ENCODE measurements at regions not wholly inside any gene's neighbourhood (a gene's known extent, or its start where the extent isn't known, plus 50 kb on each side); places are given as distances from the start of the nearest gene placed in this dataset.

GRCh38 chr14:78103271-78103670 lies 66.9 kb upstream of the NRXN3 start:
- TF ChIP-seq CTCF (IDR thresholded peaks at IDR 0.05; ENCODE audit: low read depth, low read length), result no peak
- in situ Hi-C loops (cut with HindIII; ENCODE audit: low sequenced_read_pairs), result no loop called here
- no peak for DNase-seq (ENCODE audit: low read depth, low spot score)
- no peak overlapping the region for H3K4me3 ChIP-seq (ENCODE audit: low read depth, low read length)

GRCh38 chr14:78104160-78104559 lies 66.0 kb upstream of the NRXN3 start:
- in situ Hi-C loops (cut with HindIII; ENCODE audit: low sequenced_read_pairs), result no loop called here
- no peak for TF ChIP-seq CTCF (IDR thresholded peaks at IDR 0.05; ENCODE audit: low read depth, low read length)
- H3K4me3 ChIP-seq (ENCODE audit: low read depth, low read length), result no peak overlapping the region
- DNase-seq (ENCODE audit: low read depth, low spot score), result no peak

- DNase-seq (ENCODE audit: low read depth, low spot score), result no peak
- in situ Hi-C loops (cut with HindIII; ENCODE audit: low sequenced_read_pairs), result no loop called here
- TF ChIP-seq CTCF (IDR thresholded peaks at IDR 0.05; ENCODE audit: low read depth, low read length), result no peak
These were observed 65.5 kb upstream of the NRXN3 start for GRCh38 chr14:78104655-78105054.

GRCh38 chr14:78106381-78106780 lies 63.8 kb upstream of the NRXN3 start:
- in situ Hi-C loops (cut with HindIII; ENCODE audit: low sequenced_read_pairs), result no loop called here
- H3K4me3 ChIP-seq (ENCODE audit: low read depth, low read length), result no peak overlapping the region
- no peak for DNase-seq (ENCODE audit: low read depth, low spot score)
- TF ChIP-seq CTCF (IDR thresholded peaks at IDR 0.05; ENCODE audit: low read depth, low read length), result no peak

More at GRCh38 chr14:78104655-78105054, 65.5 kb upstream of the NRXN3 start:
- no peak overlapping the region for H3K4me3 ChIP-seq (ENCODE audit: low read depth, low read length)

- in situ Hi-C loops (cut with HindIII; ENCODE audit: low sequenced_read_pairs), result no loop called here
- no peak for TF ChIP-seq CTCF (IDR thresholded peaks at IDR 0.05; ENCODE audit: low read depth, low read length)
- no peak for DNase-seq (ENCODE audit: low read depth, low spot score)
- H3K4me3 ChIP-seq (ENCODE audit: low read depth, low read length), result no peak overlapping the region
These were observed 63.0 kb upstream of the NRXN3 start for GRCh38 chr14:78107166-78107565.

GRCh38 chr14:78119440-78119839 lies 50.7 kb upstream of the NRXN3 start:
- no peak for TF ChIP-seq CTCF (IDR thresholded peaks at IDR 0.05; ENCODE audit: low read depth, low read length)
- in situ Hi-C loops (cut with HindIII; ENCODE audit: low sequenced_read_pairs), result no loop called here
- H3K4me3 ChIP-seq (ENCODE audit: low read depth, low read length), result no peak overlapping the region
- DNase-seq (ENCODE audit: low read depth, low spot score), result no peak

All from astrocyte of the spinal cord (primary cell).